Ectodermal cell (in vitro differentiated cells): ENCODE measurements at regions not wholly inside any gene's neighbourhood (a gene's known extent, or its start where the extent isn't known, plus 50 kb on each side); places are given as distances from the start of the nearest gene placed in this dataset.

Source experiments
- H3K27ac ChIP-seq: 2 replicates; pipeline ENCODE4 v1.7.0; 2013; ENCODE audit warnings: mild to moderate bottlenecking, low read depth, low read length; ENCODE audit not compliant: insufficient read depth, poor library complexity, severe bottlenecking
- H3K27me3 ChIP-seq: 2 replicates; pipeline ENCODE4 v1.7.0; 2013; ENCODE audit warnings: mild to moderate bottlenecking, low read length; ENCODE audit not compliant: insufficient read depth, control insufficient read depth, poor library complexity, severe bottlenecking
- H3K36me3 ChIP-seq: one replicate; pipeline ENCODE4 v1.7.0; 2013; ENCODE audit warnings: low read length; ENCODE audit not compliant: control insufficient read depth, insufficient read depth
- H3K4me1 ChIP-seq: one replicate; pipeline ENCODE4 v1.7.0; 2013; ENCODE audit warnings: low read length; ENCODE audit not compliant: control insufficient read depth, insufficient read depth
- H3K4me3 ChIP-seq: 2 replicates; pipeline ENCODE4 v1.7.0; 2013; ENCODE audit warnings: low read depth, low read length, control low read depth; ENCODE audit not compliant: insufficient read depth
- H3K9me3 ChIP-seq: 2 replicates; pipeline ENCODE4 v1.7.0; 2013; ENCODE audit warnings: mild to moderate bottlenecking, low read length, moderate library complexity; ENCODE audit not compliant: control insufficient read depth
- WGBS, 2 experiments: methylation state at CpG; one replicate each; pipeline ENCODE4 v1.1.7; 2013; ENCODE audit warnings: missing lambda C conversion rate in 2 of 2; 5-methylcytosine and 5-hydroxymethylcytosine counted together

DNA sequence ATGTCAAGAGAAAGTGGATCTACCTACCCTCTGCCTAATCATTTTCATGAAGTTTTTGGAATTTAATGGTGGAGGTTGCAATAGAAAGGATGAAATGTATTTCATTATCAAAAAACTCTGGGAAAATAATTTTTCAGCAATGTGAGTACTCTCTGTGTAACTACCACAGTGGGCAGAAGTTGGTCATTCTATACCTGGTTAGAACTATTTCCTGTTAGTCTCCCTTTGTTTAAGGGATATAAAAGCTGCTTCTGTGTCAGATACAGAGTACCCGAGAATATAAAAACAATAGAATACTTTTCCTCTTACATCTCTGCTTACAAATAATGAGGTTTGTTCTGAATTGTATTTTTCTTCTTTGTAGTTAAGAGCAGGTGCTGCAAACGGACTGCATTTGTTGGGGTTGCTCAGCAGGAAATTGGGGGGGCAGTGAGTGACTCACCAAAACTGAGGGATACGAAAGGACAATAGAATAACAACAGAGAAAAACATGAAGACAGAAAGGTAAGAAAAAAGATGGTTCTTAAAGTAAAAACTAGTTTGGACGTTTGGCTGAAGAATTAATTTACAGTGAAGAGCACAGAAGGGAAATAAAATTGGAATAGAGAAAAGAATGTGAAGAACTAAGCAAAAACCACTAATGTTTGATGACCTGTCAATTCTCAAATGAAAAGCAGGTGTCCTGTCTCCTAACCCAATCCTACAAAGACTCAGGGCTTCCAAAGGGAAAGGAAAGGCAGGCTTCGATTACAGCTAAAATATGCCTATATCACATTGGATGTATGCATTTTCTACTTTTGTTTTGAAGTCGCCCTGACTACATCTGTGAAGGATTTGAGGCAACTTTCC is 703.1 kb downstream of the RFPL4B start:
- peaks cover 25% of the 10 kb centered on the region for H3K4me1 ChIP-seq
- no peaks in the 10 kb centered on the region for H3K27me3 ChIP-seq
- H3K36me3 ChIP-seq: no peaks in the 10 kb centered on the region
- H3K27ac ChIP-seq: peak overlapping the region; percentile 50
- 31 to 33% methylated on average over 4 to 6 of the region's 6 CpGs for WGBS, 2 experiments
- no peak overlapping the region for H3K4me3 ChIP-seq
- H3K9me3 ChIP-seq: no peaks in the 10 kb centered on the region

DNA sequence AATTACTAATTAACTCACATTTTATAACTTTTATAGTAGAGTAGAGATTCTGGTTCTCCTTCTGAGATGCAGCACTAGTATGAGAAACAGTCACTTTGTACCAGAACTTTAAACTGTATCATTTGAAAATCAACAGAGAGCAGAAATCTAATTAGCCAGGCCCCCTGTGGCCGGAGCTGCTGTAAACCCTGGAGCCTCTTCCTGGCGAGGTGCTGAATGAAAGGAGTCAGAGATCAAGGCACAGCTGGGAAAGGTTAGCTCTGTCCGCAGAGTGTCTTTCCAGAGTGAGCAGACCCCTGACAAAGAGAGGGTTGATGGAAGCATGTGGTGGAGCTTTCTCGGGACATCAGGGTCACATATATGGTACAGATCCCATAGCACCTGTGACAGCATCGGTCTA is 703.8 kb downstream of the RFPL4B start:
- H3K4me3 ChIP-seq: no peak overlapping the region
- H3K36me3 ChIP-seq: no peaks in the 10 kb centered on the region
- 5 to 15% methylated on average over 4 to 5 of the region's 5 CpGs for WGBS, 2 experiments
- H3K4me1 ChIP-seq: peaks cover 25% of the 10 kb centered on the region
- H3K27ac ChIP-seq: peak overlapping the region; percentile 8
- no peaks in the 10 kb centered on the region for H3K9me3 ChIP-seq
- no peaks in the 10 kb centered on the region for H3K27me3 ChIP-seq

DNA sequence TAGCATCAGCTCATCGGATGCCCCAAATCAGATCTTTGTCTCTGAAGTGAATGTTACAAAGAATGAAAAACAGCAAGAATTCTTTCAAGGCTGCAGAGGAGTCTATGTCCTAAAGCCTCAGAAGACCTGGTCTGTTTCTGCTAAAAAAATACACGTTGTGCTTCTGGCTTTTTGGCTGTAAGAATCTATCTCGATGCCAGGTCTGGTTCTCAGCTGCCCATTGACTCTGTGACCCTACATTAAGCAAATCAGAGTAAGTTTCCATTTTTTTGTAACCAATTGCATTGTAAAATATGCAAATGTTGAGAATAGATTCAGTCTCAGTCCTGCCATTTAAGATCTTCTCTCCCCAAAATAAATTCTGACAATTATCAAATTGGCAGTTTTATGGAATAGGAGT is 705.4 kb downstream of the RFPL4B start:
- Histone ChIP-seq H3K4me3 (no peak overlapping the region), H3K9me3 (no peaks in the 10 kb centered on the region), H3K4me1 (peaks cover 22% of the 10 kb centered on the region), H3K27ac (no peak overlapping the region), H3K36me3 (no peaks in the 10 kb centered on the region), H3K27me3 (no peaks in the 10 kb centered on the region)
- 87 to 96% methylated on average over 3 of the region's 3 CpGs for WGBS, 2 experiments

GRCh38 chr6:113055061-113055460 is 707.9 kb downstream of the RFPL4B start:
- no peak overlapping the region for H3K27ac ChIP-seq
- H3K9me3 ChIP-seq: no peaks in the 10 kb centered on the region
- 100% methylated on average over 2 of the region's 3 CpGs for WGBS, 2 experiments
- H3K4me3 ChIP-seq: no peak overlapping the region
- peaks cover 15% of the 10 kb centered on the region for H3K4me1 ChIP-seq
- no peaks in the 10 kb centered on the region for H3K36me3 ChIP-seq
- no peaks in the 10 kb centered on the region for H3K27me3 ChIP-seq

DNA sequence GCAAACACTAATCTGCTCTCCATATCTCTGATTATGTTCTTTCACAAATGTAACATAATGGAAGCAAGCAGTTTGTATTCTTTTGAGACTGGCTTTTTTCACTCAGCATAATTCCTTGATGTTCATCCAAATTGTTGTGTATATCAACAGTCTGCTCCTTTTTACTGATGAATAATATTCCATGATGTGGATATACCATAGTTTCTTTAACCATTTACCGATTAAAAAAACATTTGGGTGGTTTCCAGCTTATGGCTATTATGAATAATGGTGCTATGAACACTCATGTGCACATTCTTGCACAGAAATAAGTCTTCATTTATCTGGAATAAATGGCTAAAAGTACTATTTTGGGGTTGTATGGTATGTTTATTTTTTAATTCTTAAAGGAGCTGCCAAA is 708.9 kb downstream of the RFPL4B start:
- H3K4me3 ChIP-seq: no peak overlapping the region
- H3K36me3 ChIP-seq: no peaks in the 10 kb centered on the region
- peaks cover 7% of the 10 kb centered on the region for H3K4me1 ChIP-seq
- H3K9me3 ChIP-seq: no peaks in the 10 kb centered on the region
- no peak overlapping the region for H3K27ac ChIP-seq
- H3K27me3 ChIP-seq: no peaks in the 10 kb centered on the region
- 60% methylated on average over 1 of the region's 1 CpG; no CpG with 5 or more reads in 1 of the 2 experiments for WGBS, 2 experiments

DNA sequence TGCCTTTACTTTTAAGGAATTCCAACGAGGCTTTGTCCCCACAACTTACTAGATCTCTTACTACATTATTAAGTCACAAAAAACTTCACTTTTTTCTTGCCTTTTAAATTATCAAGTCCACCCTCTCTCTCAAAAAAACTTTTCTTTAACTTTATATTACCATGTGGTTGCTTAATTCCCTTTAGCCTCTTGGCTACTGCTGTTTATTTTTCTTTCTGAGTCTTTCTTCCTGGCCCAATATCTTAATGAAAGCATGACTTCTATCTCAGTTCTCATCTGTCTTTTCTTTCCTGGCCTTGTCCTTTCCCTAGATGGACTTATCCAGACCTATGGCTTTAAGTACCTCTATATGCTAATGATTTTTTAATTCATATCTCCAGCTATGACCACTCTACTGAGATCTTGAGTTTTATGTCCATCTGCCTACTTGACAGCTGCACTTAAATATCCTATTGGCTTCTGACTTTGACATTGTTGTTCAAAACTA is 710.5 kb downstream of the RFPL4B start:
- no peak overlapping the region for H3K4me3 ChIP-seq
- H3K27ac ChIP-seq: no peak overlapping the region
- H3K27me3 ChIP-seq: no peaks in the 10 kb centered on the region
- no peaks in the 10 kb centered on the region for H3K36me3 ChIP-seq
- no peaks in the 10 kb centered on the region for H3K4me1 ChIP-seq
- WGBS, 2 experiments: 83 to 87% methylated on average over 1 of the region's 1 CpG
- H3K9me3 ChIP-seq: no peaks in the 10 kb centered on the region

GRCh38 chr6:113060664-113061063 is 713.5 kb downstream of the RFPL4B start:
- WGBS, 2 experiments: 90 to 95% methylated on average over 2 of the region's 2 CpGs
- Histone ChIP-seq H3K4me1 (peaks cover 2% of the 10 kb centered on the region), H3K4me3 (no peak overlapping the region), H3K27ac (no peak overlapping the region), H3K36me3 (no peaks in the 10 kb centered on the region), H3K27me3 (no peaks in the 10 kb centered on the region), H3K9me3 (no peaks in the 10 kb centered on the region)

GRCh38 chr6:113065611-113066010 is 718.5 kb downstream of the RFPL4B start:
- Histone ChIP-seq H3K27ac (peak overlapping the region; percentile 6), H3K4me1 (peaks cover 10% of the 10 kb centered on the region), H3K36me3 (no peaks in the 10 kb centered on the region), H3K27me3 (no peaks in the 10 kb centered on the region), H3K4me3 (no peak overlapping the region), H3K9me3 (no peaks in the 10 kb centered on the region)
- 6 to 53% methylated on average over 1 to 2 of the region's 2 CpGs for WGBS, 2 experiments

DNA sequence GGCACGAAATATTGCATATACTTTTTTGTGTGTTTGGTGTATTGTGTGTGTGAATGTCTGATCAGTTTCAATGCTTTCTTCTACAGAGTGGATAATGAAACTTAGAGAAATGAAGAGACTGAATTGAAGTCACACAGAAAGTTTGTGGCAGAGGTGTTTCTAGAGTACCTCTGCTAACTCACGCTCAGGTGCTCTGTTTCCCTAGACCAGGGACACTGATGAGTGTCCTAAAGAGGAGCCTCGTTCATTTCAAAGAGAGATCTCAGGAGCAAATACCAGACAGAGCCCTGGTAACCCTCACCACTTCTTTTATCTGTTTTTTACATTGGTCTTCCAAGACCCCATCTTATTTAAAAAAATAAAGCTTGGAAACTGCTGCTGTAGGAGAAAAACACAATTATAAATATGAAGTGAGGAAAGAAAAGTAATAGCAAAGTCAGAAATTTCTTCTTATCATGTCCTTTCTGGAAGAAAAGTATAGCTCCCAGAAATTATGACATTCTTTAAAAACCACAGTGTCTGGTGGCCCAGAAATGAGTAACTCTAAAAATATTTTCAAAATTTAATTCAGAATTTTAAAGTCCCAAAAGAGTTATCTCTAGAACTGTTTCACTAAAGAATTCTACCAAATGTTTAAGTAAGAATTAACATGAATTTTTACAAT is 720.6 kb downstream of the RFPL4B start:
- peaks cover 10% of the 10 kb centered on the region for H3K4me1 ChIP-seq
- H3K27me3 ChIP-seq: no peaks in the 10 kb centered on the region
- H3K9me3 ChIP-seq: no peaks in the 10 kb centered on the region
- H3K4me3 ChIP-seq: no peak overlapping the region
- H3K27ac ChIP-seq: no peak overlapping the region
- WGBS, 2 experiments: 93 to 95% methylated on average over 3 of the region's 3 CpGs
- H3K36me3 ChIP-seq: no peaks in the 10 kb centered on the region

DNA sequence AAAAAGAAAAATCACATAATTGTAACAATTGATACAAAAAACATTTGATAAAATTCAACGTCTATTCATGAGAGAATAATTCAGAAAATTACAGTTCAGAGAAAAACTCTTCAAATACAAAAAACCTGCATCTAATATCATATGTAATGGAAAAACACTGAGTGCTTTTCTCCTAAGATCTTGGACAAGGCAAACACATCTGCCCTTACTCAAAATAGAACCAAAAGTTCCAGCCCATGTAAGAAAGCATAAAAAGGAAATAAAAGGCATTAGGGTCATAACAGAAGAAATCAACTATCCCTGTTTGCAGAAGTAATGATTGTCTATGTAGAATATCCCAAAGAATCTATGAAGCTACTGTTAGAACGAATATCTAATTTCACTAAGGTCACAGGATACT is 721.4 kb downstream of the RFPL4B start:
- no peaks in the 10 kb centered on the region for H3K9me3 ChIP-seq
- no peak overlapping the region for H3K4me3 ChIP-seq
- H3K27me3 ChIP-seq: no peaks in the 10 kb centered on the region
- H3K27ac ChIP-seq: no peak overlapping the region
- 100% methylated on average over 1 to 2 of the region's 2 CpGs for WGBS, 2 experiments
- no peaks in the 10 kb centered on the region for H3K36me3 ChIP-seq
- H3K4me1 ChIP-seq: peaks cover 10% of the 10 kb centered on the region
